Activated T-helper 17 cell treated with anti-CD3 and anti-CD28 coated beads, Interleukin-2, amount 50 U/mL, for 72 hours (primary cell): ENCODE measurements at regions not wholly inside any gene's neighbourhood (a gene's known extent, or its start where the extent isn't known, plus 50 kb on each side); places are given as distances from the start of the nearest gene placed in this dataset.

Experiments
- ATAC-seq: fragments of 150-1000 bp; cut with Tn5 transposase; replicated peaks from 2 replicates; pipeline ENCODE4 v1.10.0; 2021; ENCODE audit warnings: mild to moderate bottlenecking, moderate library complexity
- H3K27ac Mint-ChIP-seq: one replicate; pipeline ENCODE4 v1.8.0; 2022; ENCODE audit warnings: mixed read lengths
- H3K27me3 Mint-ChIP-seq: one replicate; pipeline ENCODE4 v1.8.0; 2022; ENCODE audit warnings: mixed read lengths
- H3K36me3 Mint-ChIP-seq: one replicate; pipeline ENCODE4 v1.8.0; 2022; ENCODE audit warnings: low read depth, mild to moderate bottlenecking, mixed read lengths
- H3K4me1 Mint-ChIP-seq: one replicate; pipeline ENCODE4 v1.8.0; 2022; ENCODE audit warnings: mixed read lengths
- H3K4me3 Mint-ChIP-seq: one replicate; pipeline ENCODE4 v1.8.0; 2022; ENCODE audit warnings: mild to moderate bottlenecking, mixed read lengths
- H3K9me3 Mint-ChIP-seq: one replicate; pipeline ENCODE4 v1.8.0; 2022; ENCODE audit warnings: mixed read lengths

DNA sequence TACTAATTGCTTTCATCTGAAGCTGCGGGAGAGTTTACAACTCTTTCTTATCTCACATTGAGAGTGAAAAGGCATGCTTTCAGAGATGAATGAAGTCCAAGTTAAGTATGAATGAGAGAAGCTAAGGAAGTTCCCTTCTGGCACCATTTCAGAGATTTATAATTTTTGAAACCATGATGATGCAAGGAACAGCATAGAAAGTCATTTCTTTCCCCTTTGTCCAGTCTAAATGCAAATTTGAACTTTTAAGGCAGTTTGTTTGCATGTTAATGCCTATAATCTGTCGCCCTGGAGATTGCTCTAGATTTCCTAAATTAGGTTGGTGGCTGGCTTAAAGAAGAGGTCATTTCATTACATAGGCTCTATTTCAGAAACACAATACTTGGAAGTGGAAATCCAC is 594.8 kb upstream of the GOT2 start:
- H3K36me3 Mint-ChIP-seq = no peaks in the 10 kb centered on the region
- no peaks in the 10 kb centered on the region for H3K4me1 Mint-ChIP-seq
- no peak for ATAC-seq
- H3K27me3 Mint-ChIP-seq = no peaks in the 10 kb centered on the region
- H3K9me3 Mint-ChIP-seq = peaks cover 22% of the 10 kb centered on the region
- H3K4me3 Mint-ChIP-seq = no peak overlapping the region
- no peak overlapping the region for H3K27ac Mint-ChIP-seq

DNA sequence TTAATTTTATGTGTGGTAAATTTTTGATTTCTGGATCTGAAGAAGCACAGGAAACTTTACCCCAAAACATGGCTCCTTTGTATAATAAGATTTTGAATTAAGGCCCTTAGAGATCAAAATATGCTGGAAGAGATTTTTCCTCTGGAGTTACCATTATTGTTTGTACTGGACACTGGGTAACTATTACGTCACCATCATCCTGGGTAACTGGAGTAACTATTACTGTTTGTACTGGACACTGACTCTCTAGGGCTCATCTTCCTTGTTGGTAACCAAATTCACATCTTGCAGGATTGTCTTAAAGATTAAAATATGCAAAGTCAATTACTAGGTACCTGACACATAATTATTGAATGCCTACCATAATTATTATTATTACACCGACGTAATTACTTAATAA is 593.8 kb upstream of the GOT2 start:
- no peaks in the 10 kb centered on the region for H3K27me3 Mint-ChIP-seq
- H3K4me1 Mint-ChIP-seq = no peaks in the 10 kb centered on the region
- H3K4me3 Mint-ChIP-seq = no peak overlapping the region
- peaks cover 22% of the 10 kb centered on the region for H3K9me3 Mint-ChIP-seq
- no peak for ATAC-seq
- H3K27ac Mint-ChIP-seq = no peak overlapping the region
- H3K36me3 Mint-ChIP-seq = no peaks in the 10 kb centered on the region

DNA sequence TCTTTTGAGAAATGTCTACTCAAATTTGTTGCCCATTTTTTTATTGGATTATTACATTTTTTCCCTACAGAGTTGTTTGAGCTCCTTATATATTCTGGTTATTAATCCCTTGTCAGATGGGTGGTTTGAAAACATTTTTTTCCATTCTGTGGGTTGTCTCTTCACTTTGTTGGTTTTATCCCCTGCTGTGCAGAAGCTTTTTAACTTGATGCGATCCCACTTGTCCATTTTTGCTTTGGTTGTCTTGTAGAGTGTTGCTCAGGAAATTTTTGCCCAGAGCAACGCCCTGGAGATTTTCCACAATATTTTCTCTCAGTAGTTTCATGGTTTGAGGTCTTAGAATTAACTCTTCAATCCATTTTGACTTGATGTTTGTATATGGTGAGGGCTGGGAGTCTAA is 592.8 kb upstream of the GOT2 start:
- no peaks in the 10 kb centered on the region for H3K36me3 Mint-ChIP-seq
- H3K4me1 Mint-ChIP-seq = no peaks in the 10 kb centered on the region
- H3K9me3 Mint-ChIP-seq = peaks cover 23% of the 10 kb centered on the region
- ATAC-seq = no peak
- no peak overlapping the region for H3K4me3 Mint-ChIP-seq
- H3K27ac Mint-ChIP-seq = no peak overlapping the region
- no peaks in the 10 kb centered on the region for H3K27me3 Mint-ChIP-seq

DNA sequence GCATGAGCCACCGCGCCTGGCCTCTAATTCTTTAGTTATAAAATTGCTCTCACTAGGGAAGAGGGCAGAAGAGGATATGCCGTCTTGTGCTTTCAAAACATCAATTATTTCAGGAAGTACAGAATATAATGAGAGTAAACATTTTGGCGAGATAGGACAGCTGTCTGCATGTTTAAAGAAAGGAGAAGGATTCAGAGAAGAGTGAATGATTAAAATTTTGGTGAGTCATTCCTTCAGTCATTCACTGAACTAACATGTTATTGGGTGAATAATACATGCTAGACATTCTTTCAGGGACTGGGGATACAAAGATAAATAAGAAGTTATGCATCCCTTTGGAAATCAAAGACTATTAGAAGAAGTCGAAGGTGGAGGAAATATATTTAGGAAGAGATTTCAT is 590.3 kb upstream of the GOT2 start:
- Mint-ChIP-seq H3K4me3 (no peak overlapping the region), H3K27me3 (no peaks in the 10 kb centered on the region), H3K4me1 (no peaks in the 10 kb centered on the region), H3K9me3 (peaks cover 16% of the 10 kb centered on the region), H3K36me3 (no peaks in the 10 kb centered on the region), H3K27ac (no peak overlapping the region)
- no peak for ATAC-seq

DNA sequence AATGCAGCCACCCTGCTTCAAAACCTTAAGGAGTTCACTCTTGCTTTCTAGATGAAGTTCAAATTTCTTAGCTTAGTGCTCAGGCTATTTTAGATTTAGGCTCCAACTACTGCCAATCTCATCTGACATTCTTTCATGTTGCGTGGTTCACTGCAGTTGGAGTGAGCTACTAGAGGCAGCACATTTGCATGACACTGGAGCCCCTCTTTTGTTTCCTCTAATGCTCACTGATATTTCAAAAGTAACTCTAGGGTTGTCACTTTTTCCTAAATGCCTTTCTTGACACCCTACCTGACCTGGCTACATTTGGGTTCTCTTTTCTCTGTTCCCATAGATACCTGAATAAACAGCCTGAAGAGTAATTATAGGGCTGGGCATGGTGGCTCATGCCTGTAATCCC is 586.5 kb upstream of the GOT2 start:
- Mint-ChIP-seq H3K27ac (no peak overlapping the region), H3K4me1 (no peaks in the 10 kb centered on the region), H3K36me3 (no peaks in the 10 kb centered on the region), H3K9me3 (peaks cover 18% of the 10 kb centered on the region), H3K4me3 (no peak overlapping the region), H3K27me3 (no peaks in the 10 kb centered on the region)
- ATAC-seq = no peak

DNA sequence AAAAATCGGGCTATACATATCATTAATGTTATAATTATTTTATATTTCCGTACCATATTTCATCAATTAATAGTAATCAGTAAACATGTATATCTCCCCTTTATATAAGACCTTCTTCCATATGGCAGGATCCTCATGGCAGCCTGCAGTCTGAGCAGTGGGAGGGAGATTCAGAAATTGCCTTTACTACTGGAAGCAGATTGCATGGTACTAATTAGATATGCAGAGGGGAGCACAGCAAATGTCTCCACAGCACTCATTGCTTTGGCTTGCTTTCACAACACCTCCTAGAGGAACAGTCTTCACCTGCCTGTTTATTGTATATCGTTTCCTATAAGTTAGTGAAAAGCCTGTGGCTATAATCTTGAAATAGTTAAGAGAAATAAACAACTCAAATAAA is 585.8 kb upstream of the GOT2 start:
- H3K4me1 Mint-ChIP-seq = no peaks in the 10 kb centered on the region
- ATAC-seq = no peak
- no peak overlapping the region for H3K4me3 Mint-ChIP-seq
- H3K36me3 Mint-ChIP-seq = no peaks in the 10 kb centered on the region
- no peaks in the 10 kb centered on the region for H3K27me3 Mint-ChIP-seq
- H3K9me3 Mint-ChIP-seq = peaks cover 18% of the 10 kb centered on the region
- H3K27ac Mint-ChIP-seq = no peak overlapping the region

DNA sequence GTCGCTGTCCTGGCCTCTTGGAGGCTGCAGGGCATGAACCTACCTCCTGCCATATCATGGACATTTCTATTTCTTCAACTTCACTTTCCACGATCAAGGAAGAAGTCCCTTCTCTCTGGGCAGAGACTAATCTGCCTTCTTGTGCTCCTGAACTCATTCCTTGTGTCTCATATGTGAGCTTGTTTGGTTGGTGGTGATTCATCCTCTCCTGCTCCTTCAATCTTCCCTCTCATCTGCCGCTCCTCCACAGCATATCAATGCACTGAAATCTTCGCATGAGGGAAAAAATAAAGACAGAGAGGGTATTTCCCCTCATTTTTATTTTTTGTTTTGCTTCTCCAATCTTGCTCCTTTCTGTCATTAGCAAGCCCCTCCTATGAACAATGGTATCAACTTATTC is 571.7 kb upstream of the GOT2 start:
- Mint-ChIP-seq H3K27me3 (no peaks in the 10 kb centered on the region), H3K27ac (no peak overlapping the region), H3K4me3 (no peak overlapping the region), H3K9me3 (peaks cover 16% of the 10 kb centered on the region), H3K4me1 (no peaks in the 10 kb centered on the region), H3K36me3 (no peaks in the 10 kb centered on the region)
- ATAC-seq = no peak

DNA sequence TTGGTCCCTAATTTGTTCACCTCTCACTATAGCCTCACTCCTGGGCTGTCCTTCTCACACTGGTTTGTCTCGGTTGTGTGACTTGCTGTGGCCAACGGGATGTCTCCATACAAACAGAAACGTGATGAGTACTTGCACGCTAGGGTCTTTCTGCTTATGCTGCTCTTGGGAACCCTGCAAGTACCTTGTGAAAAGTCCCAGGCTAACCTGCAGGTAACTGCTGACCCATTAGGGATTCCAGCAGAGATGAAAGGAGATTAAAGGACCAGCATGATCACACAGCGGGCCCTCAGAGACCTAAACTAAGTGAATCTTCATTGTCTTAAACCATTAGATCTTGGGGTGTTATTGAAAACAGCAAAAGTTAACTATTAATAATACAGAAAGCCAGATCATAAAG is 562.8 kb upstream of the GOT2 start:
- no peaks in the 10 kb centered on the region for H3K4me1 Mint-ChIP-seq
- H3K27ac Mint-ChIP-seq = no peak overlapping the region
- H3K36me3 Mint-ChIP-seq = no peaks in the 10 kb centered on the region
- no peaks in the 10 kb centered on the region for H3K27me3 Mint-ChIP-seq
- no peak overlapping the region for H3K4me3 Mint-ChIP-seq
- peaks cover 22% of the 10 kb centered on the region for H3K9me3 Mint-ChIP-seq
- ATAC-seq = no peak

DNA sequence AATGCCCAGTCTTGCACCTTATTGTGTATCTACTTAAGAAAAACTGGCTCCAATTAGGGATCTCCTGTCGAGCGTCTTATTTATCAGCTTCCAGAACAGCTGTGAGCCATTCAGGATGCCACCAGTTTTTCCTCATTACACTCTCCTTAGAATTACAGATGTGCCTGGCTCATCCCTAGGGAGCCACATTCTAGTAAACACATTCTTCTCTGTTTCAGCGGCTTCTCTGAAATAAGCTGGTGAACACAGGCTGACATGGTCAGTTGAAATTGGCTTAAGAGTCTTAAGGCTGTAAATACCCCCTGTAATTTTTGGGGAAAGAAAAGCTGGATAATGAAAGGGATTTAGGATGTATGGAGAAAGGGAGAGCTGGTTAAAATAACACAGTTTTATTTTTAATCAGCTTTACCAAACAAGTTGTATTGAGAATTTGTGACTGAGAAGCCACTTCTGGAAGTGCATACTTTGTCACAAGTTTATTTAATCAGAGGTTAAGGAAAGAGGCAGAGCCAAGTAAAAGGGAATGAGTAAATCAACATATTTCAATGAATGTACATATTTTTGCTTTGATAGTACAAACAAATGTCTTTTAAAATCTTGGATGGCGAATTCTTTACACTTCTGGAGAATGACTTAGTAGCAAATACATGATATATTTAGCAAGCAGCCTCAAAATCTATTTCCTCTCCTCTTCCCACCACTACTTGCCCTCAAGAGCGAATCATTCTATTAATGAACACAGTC is 562.0 kb upstream of the GOT2 start:
- no peaks in the 10 kb centered on the region for H3K27me3 Mint-ChIP-seq

DNA sequence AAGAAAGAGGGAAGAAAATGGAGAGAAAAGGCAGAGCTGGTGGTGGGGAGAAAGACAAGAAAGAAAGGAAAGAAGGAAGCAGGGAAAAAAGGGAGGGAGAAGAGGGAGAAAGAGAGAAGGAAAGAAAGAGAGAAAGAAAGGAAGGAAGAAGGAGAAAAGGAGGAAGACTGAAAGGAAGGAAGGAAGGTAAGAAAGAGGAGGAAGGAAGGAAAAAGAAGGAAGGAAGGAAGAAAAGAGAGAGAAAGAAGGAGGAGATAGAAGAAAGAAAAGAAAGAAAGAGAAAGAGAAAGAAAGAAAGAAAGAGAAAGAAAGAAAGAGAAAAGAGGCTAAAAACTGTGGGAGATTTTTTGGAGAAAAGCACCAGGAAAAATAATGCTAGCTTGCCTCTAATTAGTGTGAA is 561.4 kb upstream of the GOT2 start:
- H3K4me3 Mint-ChIP-seq = no peak overlapping the region
- H3K36me3 Mint-ChIP-seq = no peaks in the 10 kb centered on the region
- no peak for ATAC-seq
- no peaks in the 10 kb centered on the region for H3K4me1 Mint-ChIP-seq
- H3K9me3 Mint-ChIP-seq = peaks cover 17% of the 10 kb centered on the region
- no peaks in the 10 kb centered on the region for H3K27me3 Mint-ChIP-seq
- no peak overlapping the region for H3K27ac Mint-ChIP-seq

More for the DNA sequence above, 562.0 kb upstream of the GOT2 start:
- ATAC-seq = no peak
- Mint-ChIP-seq H3K36me3 (no peaks in the 10 kb centered on the region), H3K27ac (no peak overlapping the region), H3K4me3 (no peak overlapping the region), H3K4me1 (no peaks in the 10 kb centered on the region), H3K9me3 (peaks cover 18% of the 10 kb centered on the region)

DNA sequence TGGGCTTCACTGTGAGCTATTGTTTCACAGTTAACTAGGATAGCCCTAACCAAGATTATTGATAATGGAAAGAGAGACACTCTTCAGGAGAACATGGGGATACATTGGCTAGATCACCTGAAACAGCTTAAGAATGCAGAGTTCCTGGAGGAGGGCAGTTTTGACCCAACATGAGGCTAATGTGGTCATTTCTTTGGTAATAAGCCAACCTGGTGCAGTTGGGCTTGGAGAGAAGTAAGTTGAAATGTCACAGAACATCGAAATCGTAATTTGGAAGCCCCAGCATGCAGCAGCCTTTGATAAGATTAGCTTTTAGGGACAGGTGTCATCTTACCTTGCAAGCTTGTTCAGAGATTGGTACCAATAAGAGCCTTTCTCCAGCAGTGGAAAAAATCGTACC is 556.6 kb upstream of the GOT2 start:
- Mint-ChIP-seq H3K9me3 (peaks cover 21% of the 10 kb centered on the region), H3K4me3 (no peak overlapping the region), H3K27ac (no peak overlapping the region), H3K36me3 (no peaks in the 10 kb centered on the region), H3K27me3 (no peaks in the 10 kb centered on the region), H3K4me1 (no peaks in the 10 kb centered on the region)
- no peak for ATAC-seq

DNA sequence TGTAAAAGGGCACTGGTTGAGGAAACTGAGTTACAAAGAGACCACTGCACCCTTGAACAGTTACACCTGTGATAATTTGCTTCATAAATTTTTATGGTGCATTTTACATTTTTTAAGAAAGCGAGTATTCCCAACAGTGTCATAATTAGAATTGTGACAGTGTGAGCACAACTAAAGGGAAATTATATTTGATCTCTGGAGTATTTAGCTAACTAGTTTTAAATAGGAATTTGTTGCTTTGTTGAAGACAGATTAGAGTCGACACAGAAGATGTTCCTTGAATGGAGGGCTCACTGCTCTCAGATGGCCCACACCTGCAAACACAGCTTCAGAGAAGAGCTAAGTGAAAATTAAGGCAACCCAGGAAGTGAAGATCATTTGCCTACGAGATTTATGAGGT is 555.0 kb upstream of the GOT2 start:
- Mint-ChIP-seq H3K36me3 (no peaks in the 10 kb centered on the region), H3K27me3 (no peaks in the 10 kb centered on the region), H3K9me3 (peaks cover 11% of the 10 kb centered on the region), H3K4me1 (no peaks in the 10 kb centered on the region), H3K4me3 (no peak overlapping the region), H3K27ac (no peak overlapping the region)
- ATAC-seq = no peak

DNA sequence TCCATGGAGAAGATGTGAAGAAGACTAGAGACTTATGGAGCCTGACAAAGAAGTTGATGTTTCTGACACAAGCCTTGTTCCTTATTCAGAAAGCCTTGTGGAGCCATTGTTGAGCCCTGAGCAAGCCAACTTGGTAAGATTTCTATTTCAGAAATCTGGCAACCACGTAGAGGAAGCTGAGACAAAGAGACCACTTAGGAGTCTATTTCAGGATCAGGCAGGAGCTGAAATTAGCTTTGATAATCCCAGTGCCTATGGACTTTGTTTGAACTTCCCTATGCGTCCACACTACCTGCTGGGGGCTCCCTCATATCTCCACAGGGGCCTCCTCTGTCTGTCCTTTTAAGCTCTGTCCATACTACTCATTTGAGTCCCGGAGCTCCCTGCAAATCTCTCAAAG is 540.0 kb upstream of the GOT2 start:
- H3K9me3 Mint-ChIP-seq = peaks cover 3% of the 10 kb centered on the region
- no peak for ATAC-seq
- H3K4me1 Mint-ChIP-seq = no peaks in the 10 kb centered on the region
- no peaks in the 10 kb centered on the region for H3K27me3 Mint-ChIP-seq
- no peak overlapping the region for H3K27ac Mint-ChIP-seq
- H3K36me3 Mint-ChIP-seq = no peaks in the 10 kb centered on the region
- no peak overlapping the region for H3K4me3 Mint-ChIP-seq

DNA sequence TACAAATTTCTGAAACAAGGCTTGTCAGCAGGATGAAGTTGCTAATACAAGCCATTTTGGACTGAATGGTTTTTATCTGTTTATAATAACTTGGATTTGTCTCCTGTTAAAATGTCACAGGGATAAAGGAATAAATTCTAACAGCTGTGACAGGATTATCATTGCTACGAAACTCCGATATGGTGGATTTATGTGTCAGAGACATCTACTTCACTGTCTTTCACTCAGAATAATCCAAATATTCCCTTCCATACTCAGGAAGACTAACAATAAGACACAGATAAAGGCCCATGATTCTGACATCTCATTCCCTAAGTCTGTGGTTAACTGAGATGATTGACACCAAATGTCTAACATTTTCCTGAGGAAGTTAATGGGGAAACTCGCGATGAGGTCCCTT is 529.8 kb upstream of the GOT2 start:
- H3K4me1 Mint-ChIP-seq = no peaks in the 10 kb centered on the region
- H3K27me3 Mint-ChIP-seq = no peaks in the 10 kb centered on the region
- peaks cover 5% of the 10 kb centered on the region for H3K9me3 Mint-ChIP-seq
- H3K4me3 Mint-ChIP-seq = no peak overlapping the region
- no peak for ATAC-seq
- H3K27ac Mint-ChIP-seq = no peak overlapping the region
- H3K36me3 Mint-ChIP-seq = no peaks in the 10 kb centered on the region

DNA sequence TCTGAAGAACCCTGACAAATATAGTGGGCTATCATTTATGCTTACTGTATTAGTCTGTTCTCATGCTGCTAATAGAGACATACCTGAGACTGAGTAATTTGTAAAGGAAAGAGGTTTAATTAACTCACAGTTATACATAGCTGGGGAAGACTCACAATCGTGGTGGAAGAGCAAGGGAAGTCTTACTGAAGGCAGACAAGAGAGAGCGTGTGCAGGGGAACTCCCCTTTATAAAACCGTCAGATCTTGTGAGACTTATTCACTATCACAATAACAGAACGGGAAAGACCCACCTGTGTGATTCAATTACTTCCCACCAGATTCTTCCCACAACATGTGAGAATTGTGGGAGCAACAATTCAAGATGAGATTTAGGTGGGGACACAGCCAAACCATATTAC is 526.8 kb upstream of the GOT2 start:
- Mint-ChIP-seq H3K9me3 (peaks cover under 1% of the 10 kb centered on the region), H3K4me3 (no peak overlapping the region), H3K36me3 (no peaks in the 10 kb centered on the region), H3K4me1 (no peaks in the 10 kb centered on the region), H3K27ac (no peak overlapping the region), H3K27me3 (no peaks in the 10 kb centered on the region)
- no peak for ATAC-seq

DNA sequence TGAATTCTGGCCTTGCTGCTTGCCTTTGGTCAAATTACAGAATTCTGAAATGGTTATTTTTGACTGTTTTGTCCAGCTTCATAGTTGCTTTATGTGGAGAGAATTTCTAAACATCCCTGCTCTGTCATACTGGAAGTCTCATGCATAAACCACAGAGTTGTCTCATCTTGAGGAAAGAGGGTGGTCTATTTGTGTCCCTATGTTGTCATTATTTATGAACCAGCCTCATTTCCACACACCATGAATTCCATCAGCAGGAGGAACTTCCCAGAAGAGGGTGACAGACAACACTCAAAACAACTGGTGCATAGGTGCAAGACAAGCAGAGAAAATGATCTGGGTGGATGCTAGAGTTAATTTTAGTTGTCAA is 525.8 kb upstream of the GOT2 start:
- Mint-ChIP-seq H3K27ac (no peak overlapping the region), H3K4me1 (no peaks in the 10 kb centered on the region), H3K4me3 (no peak overlapping the region), H3K9me3 (no peaks in the 10 kb centered on the region), H3K27me3 (no peaks in the 10 kb centered on the region), H3K36me3 (no peaks in the 10 kb centered on the region)
- ATAC-seq = no peak
